Neural cell (in vitro differentiated cells): ENCODE measurements at regions not wholly inside any gene's neighbourhood (a gene's known extent, or its start where the extent isn't known, plus 50 kb on each side); places are given as distances from the start of the nearest gene placed in this dataset.

Source experiments
- CTCF ChIP-seq: fragments of 450-650 bp; IDR thresholded peaks from 2 replicates; pipeline ENCODE4 v1.5.1; 2014; ENCODE audit warnings: antibody characterized with exemption, mild to moderate bottlenecking, moderate library complexity; ENCODE audit not compliant: poor library complexity, severe bottlenecking
- EP300 ChIP-seq: fragments of 450-650 bp; conservative IDR thresholded peaks from 2 replicates; pipeline ENCODE4 v1.6.1; 2014; ENCODE audit warnings: antibody characterized with exemption, mild to moderate bottlenecking, moderate library complexity; ENCODE audit not compliant: poor library complexity, severe bottlenecking
- EZH2 ChIP-seq: fragments of 200-600, 300-800 bp; shearing (Covaris generic), sonication (generic); IDR thresholded peaks from 2 replicates; pipeline ENCODE4 v1.6.1; 2014; ENCODE audit warnings: antibody characterized with exemption, low read length, borderline replicate concordance, mild to moderate bottlenecking; ENCODE audit not compliant: insufficient read depth, poor library complexity, severe bottlenecking
- RAD21 ChIP-seq: fragments of 450-650 bp; conservative IDR thresholded peaks from 2 replicates; pipeline ENCODE4 v1.6.1; 2014; ENCODE audit warnings: antibody characterized with exemption, mild to moderate bottlenecking, moderate library complexity
- TAF1 ChIP-seq: IDR thresholded peaks from 2 replicates; pipeline ENCODE4 v1.6.1; 2012; ENCODE audit warnings: low read depth

GRCh38 chr12:91316161-91316906, 133.7 kb upstream of the DCN start:
- no peak for TF ChIP-seq RAD21
- TF ChIP-seq CTCF, result no peak
- no peak for TF ChIP-seq TAF1
- no peak for TF ChIP-seq EP300
- no peak for TF ChIP-seq EZH2
